Heart left ventricle (tissue), 16 donors: ENCODE measurements at regions not wholly inside any gene's neighbourhood (a gene's known extent, or its start where the extent isn't known, plus 50 kb on each side); places are given as distances from the start of the nearest gene placed in this dataset.

Source experiments
- ATAC-seq, 4 donors: fragments of 200-7000 bp; cut with Tn5 transposase; one replicate each; pipeline ENCODE4 v1.9.1; 2020 to 2022; ENCODE audit warnings: moderate library complexity in 4 of 4, mild to moderate bottlenecking in 3 of 4, moderate number of reproducible peaks in 1 of 4
- DNase-seq, 5 donors: peaks; one replicate each; pipeline ENCODE4 v3.0.0-alpha.2; 2020
- H3K27ac ChIP-seq, 12 donors: fragments of 200-600 bp; sonication (generic) in 4 of 12; one replicate each; pipeline versions ENCODE4 v1.5.0 to v1.8.0; 2016 to 2022; ENCODE audit warnings: mild to moderate bottlenecking in 2 of 12
- H3K27me3 ChIP-seq, 9 donors: fragments of 200-600 bp; sonication (generic) in 2 of 9; one replicate each; pipeline versions ENCODE4 v1.5.1 to v1.8.0; 2016 to 2022; ENCODE audit warnings: mild to moderate bottlenecking in 3 of 9
- H3K36me3 ChIP-seq, 9 donors: fragments of 200-600 bp; sonication (generic) in 2 of 9; one replicate each; pipeline versions ENCODE4 v1.5.0 to v1.8.0; 2018 to 2022; ENCODE audit warnings: mild to moderate bottlenecking in 2 of 9
- H3K4me1 ChIP-seq, 12 donors: fragments of 200-600 bp; sonication (generic) in 4 of 12; one replicate each; pipeline versions ENCODE4 v1.5.0 to v1.8.0; 2016 to 2022; ENCODE audit warnings: mild to moderate bottlenecking in 3 of 12
- H3K4me3 ChIP-seq, 12 donors: fragments of 200-600 bp; sonication (generic) in 4 of 12; one replicate each; pipeline versions ENCODE4 v1.5.0 to v1.8.0; 2017 to 2022; ENCODE audit warnings: mild to moderate bottlenecking in 9 of 12, moderate library complexity in 4 of 12
- H3K9me3 ChIP-seq, 12 donors: fragments of 200-600 bp; sonication (generic) in 4 of 12; one replicate each; pipeline versions ENCODE4 v1.5.0 to v1.8.0; 2016 to 2022; ENCODE audit warnings: mild to moderate bottlenecking in 1 of 12
- POLR2A ChIP-seq, 2 donors: fragments of 450-650 bp; IDR thresholded peaks; one replicate each; pipeline ENCODE4 v1.6.1; 2017; ENCODE audit warnings: antibody characterized with exemption in 2 of 2, mild to moderate bottlenecking in 2 of 2, moderate library complexity in 2 of 2
- WGBS, 4 donors: extraction: QIAGEN DNeasy Blood & Tissue Kit in 2 of 4; methylation state at CpG; one replicate each; pipeline versions ENCODE4 v1.1.5 to v1.1.7; 2013 to 2018; 5-methylcytosine and 5-hydroxymethylcytosine counted together
- intact Hi-C, 10 donors: fragments of 100-400 bp; cut with DNase I; formaldehyde crosslinking; loops; one replicate each; pipeline versions ENCODE4 v1.11.1 to v1.14.2; 2022
- TF ChIP-seq, protein P1 (sequence below), 12 donors: fragments of 200-600 bp; sonication (generic) in 4 of 12; IDR thresholded peaks; one replicate each; pipeline versions ENCODE4 v1.5.0 to v1.8.0; 2018 to 2022; ENCODE audit warnings: antibody characterized with exemption in 12 of 12, mild to moderate bottlenecking in 5 of 12
- donor health status: ischemic (EF 13 %, LVEDD 7.1; RV severe dilation, severe dysfunction).
- donor health status: healthy with polysubstance abuse.
- donor health status: DM: no; HTN: yes; CAD: no.
- donor health status: DM: no; HTN: no; CAD: no.
- donor health status: ischemic (EF 25% LVEDD 6.9; RV normal size, moderate dysfunction).
- donor health status: ischemic (EF 25% LVEDD 5.7; RV mildly dilated, moderate dysfunction).
- donor health status: healthy.
- donor health status: DM: yes; HTN: yes; CAD: no.
- donor health status: ischemic (EF 35%, LVEDD 5.7; RV mildly dilated, moderate dysfunction).
- donor health status: nonischemic (EF 11% LVEDD 7.7; RV severe dilation, severe dysfunction).
- donor health status: DM: yes; HTN: yes; CAD: no.
- donor health status: PGD.
- donor health status: ischemic (EF 29% LVEDD 5.4; RV normal size, mild dysfunction).
- donor health status: nonischemic (EF 23%, LVEDD 6.1; RV moderate dilation, normal function).

DNA sequence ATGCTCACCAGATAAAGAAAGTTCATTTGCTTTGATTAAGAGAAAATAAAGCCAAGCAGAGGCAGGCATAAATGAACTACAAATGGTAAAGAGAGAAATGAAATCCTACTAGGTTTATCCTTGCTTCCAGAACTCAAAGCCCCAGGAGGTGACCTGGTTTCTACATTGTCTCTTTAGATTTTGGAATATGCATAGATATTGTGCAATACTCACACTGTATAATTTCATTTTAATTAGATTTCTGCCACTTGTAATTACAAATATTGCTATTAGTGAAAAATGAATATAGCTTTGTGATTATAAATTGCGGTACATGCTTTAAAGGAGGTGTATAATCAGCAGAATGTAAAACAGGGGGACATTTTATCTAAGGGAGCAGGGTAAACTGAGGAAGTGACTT lies 76.9 kb upstream of the NRXN1 start:
- Histone ChIP-seq H3K9me3 (no peaks in the 10 kb centered on the region), H3K27me3 (no peaks in the 10 kb centered on the region), H3K27ac (no peak overlapping the region), H3K4me3 (no peak overlapping the region), H3K36me3 (no peaks in the 10 kb centered on the region), H3K4me1 (no peaks in the 10 kb centered on the region)
- DNase-seq (no peak), ATAC-seq (no peak)
- intact Hi-C loops = no loop called here
- 95 to 99% (median 97%) methylated on average over 1 of the region's 1 CpG for WGBS, 4 donors
- TF ChIP-seq POLR2A (IDR thresholded peaks at IDR 0.05) = no peak
- TF ChIP-seq, protein P1, sequence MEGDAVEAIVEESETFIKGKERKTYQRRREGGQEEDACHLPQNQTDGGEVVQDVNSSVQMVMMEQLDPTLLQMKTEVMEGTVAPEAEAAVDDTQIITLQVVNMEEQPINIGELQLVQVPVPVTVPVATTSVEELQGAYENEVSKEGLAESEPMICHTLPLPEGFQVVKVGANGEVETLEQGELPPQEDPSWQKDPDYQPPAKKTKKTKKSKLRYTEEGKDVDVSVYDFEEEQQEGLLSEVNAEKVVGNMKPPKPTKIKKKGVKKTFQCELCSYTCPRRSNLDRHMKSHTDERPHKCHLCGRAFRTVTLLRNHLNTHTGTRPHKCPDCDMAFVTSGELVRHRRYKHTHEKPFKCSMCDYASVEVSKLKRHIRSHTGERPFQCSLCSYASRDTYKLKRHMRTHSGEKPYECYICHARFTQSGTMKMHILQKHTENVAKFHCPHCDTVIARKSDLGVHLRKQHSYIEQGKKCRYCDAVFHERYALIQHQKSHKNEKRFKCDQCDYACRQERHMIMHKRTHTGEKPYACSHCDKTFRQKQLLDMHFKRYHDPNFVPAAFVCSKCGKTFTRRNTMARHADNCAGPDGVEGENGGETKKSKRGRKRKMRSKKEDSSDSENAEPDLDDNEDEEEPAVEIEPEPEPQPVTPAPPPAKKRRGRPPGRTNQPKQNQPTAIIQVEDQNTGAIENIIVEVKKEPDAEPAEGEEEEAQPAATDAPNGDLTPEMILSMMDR (IDR thresholded peaks at IDR 0.05) = no peak

DNA sequence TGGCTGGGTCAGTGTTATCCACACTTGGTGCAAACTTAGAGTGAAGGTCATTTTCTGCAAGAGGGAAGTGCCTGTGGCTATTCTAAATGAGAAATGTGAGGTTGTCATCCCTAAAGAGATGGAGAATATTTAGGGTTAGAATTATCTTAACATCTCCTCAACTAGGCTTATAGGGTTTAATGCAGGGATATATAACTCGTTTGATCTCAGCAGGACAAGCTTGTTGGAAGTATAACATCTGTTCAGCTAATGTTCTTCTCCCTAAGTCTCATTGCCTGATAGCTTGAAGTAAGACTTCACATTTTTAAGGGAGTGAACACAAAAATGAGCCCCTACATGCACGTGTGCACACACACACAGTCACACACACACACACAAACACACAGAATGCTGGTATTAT lies 75.9 kb upstream of the NRXN1 start:
- ATAC-seq (no peak), DNase-seq (no peak)
- H3K36me3 ChIP-seq = no peaks in the 10 kb centered on the region
- no peaks in the 10 kb centered on the region for H3K9me3 ChIP-seq
- no peak for TF ChIP-seq POLR2A (IDR thresholded peaks at IDR 0.05)
- TF ChIP-seq, protein P1 (IDR thresholded peaks at IDR 0.05) = no peak
- intact Hi-C loops = no loop called here
- no peak overlapping the region for H3K4me3 ChIP-seq
- WGBS, 4 donors = 54 to 67% (median 64%) methylated on average over 2 of the region's 2 CpGs
- H3K27ac ChIP-seq = no peak overlapping the region
- no peaks in the 10 kb centered on the region for H3K27me3 ChIP-seq
- no peaks in the 10 kb centered on the region for H3K4me1 ChIP-seq

DNA sequence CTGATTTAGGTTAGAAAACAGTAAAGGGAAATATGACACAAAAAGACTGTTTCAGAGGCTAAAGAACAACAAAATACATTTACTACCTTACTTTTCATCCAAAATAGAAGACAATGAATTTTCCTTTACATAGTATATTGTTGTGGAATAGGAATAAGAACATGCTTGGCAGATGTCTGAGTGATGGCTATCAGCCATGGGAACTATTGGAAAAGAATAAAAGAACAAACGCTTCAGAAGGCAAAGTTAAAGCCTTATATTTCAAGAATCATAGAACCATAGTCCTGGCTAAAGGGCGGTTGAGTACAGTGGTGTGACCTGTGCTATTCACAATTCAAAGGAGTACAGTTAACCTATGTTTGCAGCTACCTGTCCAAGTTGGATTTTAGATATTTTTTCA lies 73.9 kb upstream of the NRXN1 start:
- no peak for TF ChIP-seq POLR2A (IDR thresholded peaks at IDR 0.05)
- TF ChIP-seq, protein P1 (IDR thresholded peaks at IDR 0.05) = no peak
- no peak for DNase-seq
- no peak overlapping the region for H3K27ac ChIP-seq
- H3K4me1 ChIP-seq = no peaks in the 10 kb centered on the region
- WGBS, 4 donors = 77 to 89% (median 82%) methylated on average over 2 of the region's 2 CpGs
- no peak overlapping the region for H3K4me3 ChIP-seq
- H3K36me3 ChIP-seq = no peaks in the 10 kb centered on the region
- no peaks in the 10 kb centered on the region for H3K27me3 ChIP-seq
- intact Hi-C loops = no loop called here
- no peaks in the 10 kb centered on the region for H3K9me3 ChIP-seq
- no peak for ATAC-seq

DNA sequence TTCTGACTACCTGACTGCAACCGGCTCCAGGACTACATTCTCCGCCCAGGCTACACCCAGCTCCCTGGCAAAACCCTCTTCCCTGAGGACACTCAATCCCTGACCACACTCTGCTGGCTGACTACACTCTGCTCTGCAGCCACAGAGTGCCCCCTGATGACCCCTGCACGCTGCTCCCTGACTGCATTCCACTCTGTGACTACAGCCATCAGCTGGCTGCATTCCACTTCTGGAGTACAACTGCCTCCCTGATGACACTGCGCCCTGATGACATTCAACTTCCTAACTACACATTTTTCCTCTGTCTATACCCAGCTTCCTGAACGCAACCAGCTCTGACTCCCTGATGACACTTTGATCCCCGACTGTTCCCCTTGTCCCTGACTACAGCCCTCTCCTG lies 71.3 kb upstream of the NRXN1 start:
- intact Hi-C loops = no loop called here
- peak; percentile 37 to 80 (median 72) for ATAC-seq
- Histone ChIP-seq H3K27ac (no peak overlapping the region), H3K4me3 (no peak overlapping the region), H3K4me1 (no peaks in the 10 kb centered on the region), H3K27me3 (no peaks in the 10 kb centered on the region), H3K36me3 (no peaks in the 10 kb centered on the region), H3K9me3 (no peaks in the 10 kb centered on the region)
- peak; percentile 12 to 54 (median 29) for DNase-seq
- WGBS, 4 donors = 12 to 18% (median 16%) methylated on average over 6 of the region's 6 CpGs
- TF ChIP-seq, protein P1 (IDR thresholded peaks at IDR 0.05) = no peak
- TF ChIP-seq POLR2A (IDR thresholded peaks at IDR 0.05) = no peak
